NCI-H510A treated with DMSO at 0.1 percent for 48 hours (cell line): ENCODE measurements at regions not wholly inside any gene's neighbourhood (a gene's known extent, or its start where the extent isn't known, plus 50 kb on each side); places are given as distances from the start of the nearest gene placed in this dataset.

ENCODE experiments used
- DNase-seq: peaks from one replicate; lab custom pipeline; 2025; lab: John Stamatoyannopoulos, UW

GRCh38 chr6:156045401-156046267 lies 590.0 kb upstream of the NOX3 start:
- no peak for DNase-seq

GRCh38 chr6:156033598-156033997 lies 578.0 kb upstream of the NOX3 start:
- no peak for DNase-seq

- DNase-seq, result no peak
Measured at GRCh38 chr6:156031516-156031915, 575.9 kb upstream of the NOX3 start.

- no peak for DNase-seq
Measured at GRCh38 chr6:156030053-156030452, 574.4 kb upstream of the NOX3 start.

- no peak for DNase-seq
Measured at GRCh38 chr6:156029286-156029985, 573.8 kb upstream of the NOX3 start.

- DNase-seq, result no peak
Measured at GRCh38 chr6:156028335-156029131, 572.9 kb upstream of the NOX3 start.

- DNase-seq, result no peak
Measured at GRCh38 chr6:156027248-156027626, 571.6 kb upstream of the NOX3 start.

- DNase-seq, result no peak
Measured at GRCh38 chr6:156026486-156027247, 571.0 kb upstream of the NOX3 start.

- DNase-seq, result no peak
Measured at GRCh38 chr6:156024339-156024738, 568.7 kb upstream of the NOX3 start.

- no peak for DNase-seq
Measured at GRCh38 chr6:156021746-156022396, 566.2 kb upstream of the NOX3 start.

- DNase-seq, result no peak
Measured at GRCh38 chr6:156017838-156018237, 562.2 kb upstream of the NOX3 start.

GRCh38 chr6:156016186-156016976 lies 560.7 kb upstream of the NOX3 start:
- no peak for DNase-seq

GRCh38 chr6:156013155-156013554 lies 557.5 kb upstream of the NOX3 start:
- DNase-seq, result no peak

GRCh38 chr6:156009656-156010055 lies 554.0 kb upstream of the NOX3 start:
- no peak for DNase-seq

- DNase-seq, result no peak
Measured at GRCh38 chr6:156004796-156005195, 549.2 kb upstream of the NOX3 start.

GRCh38 chr6:155996151-155996550 lies 540.5 kb upstream of the NOX3 start:
- no peak for DNase-seq

- DNase-seq, result no peak
Measured at GRCh38 chr6:155995281-155995680, 539.6 kb upstream of the NOX3 start.

GRCh38 chr6:155994086-155994485 lies 538.4 kb upstream of the NOX3 start:
- no peak for DNase-seq

- DNase-seq, result no peak
Measured at GRCh38 chr6:155993240-155993639, 537.6 kb upstream of the NOX3 start.

GRCh38 chr6:155985660-155986138 lies 530.1 kb upstream of the NOX3 start:
- no peak for DNase-seq

GRCh38 chr6:155980768-155981079 lies 525.1 kb upstream of the NOX3 start:
- no peak for DNase-seq
